Mesothelial cell of epicardium (in vitro differentiated cells): ENCODE measurements at regions not wholly inside any gene's neighbourhood (a gene's known extent, or its start where the extent isn't known, plus 50 kb on each side); places are given as distances from the start of the nearest gene placed in this dataset.

Experiments
- DNase-seq, 2 experiments: peaks; one replicate each; pipeline ENCODE4 v3.0.0; 2021; ENCODE audit warnings: low spot score in 2 of 2; ENCODE audit not compliant: unreplicated experiment in 2 of 2
- H3K27ac Mint-ChIP-seq: 2 replicates; pipeline ENCODE4 v1.8.0; 2021; ENCODE audit warnings: mixed read lengths
- H3K27me3 Mint-ChIP-seq: 2 replicates; pipeline ENCODE4 v1.8.0; 2021; ENCODE audit warnings: low read depth, mixed read lengths
- H3K36me3 Mint-ChIP-seq: 2 replicates; pipeline ENCODE4 v1.8.0; 2021; ENCODE audit warnings: mixed read lengths
- H3K4me1 Mint-ChIP-seq: 2 replicates; pipeline ENCODE4 v1.8.0; 2021; ENCODE audit warnings: mixed read lengths
- H3K4me3 Mint-ChIP-seq: 2 replicates; pipeline ENCODE4 v1.8.0; 2021; ENCODE audit warnings: mild to moderate bottlenecking, moderate library complexity, mixed read lengths
- H3K9me3 Mint-ChIP-seq: 2 replicates; pipeline ENCODE4 v1.8.0; 2021; ENCODE audit warnings: mixed read lengths
- TF ChIP-seq, protein P1 (sequence below): fragments of 200-600 bp; sonication (generic); IDR thresholded peaks from one replicate; pipeline ENCODE4 v1.5.0; 2021; ENCODE audit warnings: antibody characterized with exemption; ENCODE audit not compliant: unreplicated experiment

DNA sequence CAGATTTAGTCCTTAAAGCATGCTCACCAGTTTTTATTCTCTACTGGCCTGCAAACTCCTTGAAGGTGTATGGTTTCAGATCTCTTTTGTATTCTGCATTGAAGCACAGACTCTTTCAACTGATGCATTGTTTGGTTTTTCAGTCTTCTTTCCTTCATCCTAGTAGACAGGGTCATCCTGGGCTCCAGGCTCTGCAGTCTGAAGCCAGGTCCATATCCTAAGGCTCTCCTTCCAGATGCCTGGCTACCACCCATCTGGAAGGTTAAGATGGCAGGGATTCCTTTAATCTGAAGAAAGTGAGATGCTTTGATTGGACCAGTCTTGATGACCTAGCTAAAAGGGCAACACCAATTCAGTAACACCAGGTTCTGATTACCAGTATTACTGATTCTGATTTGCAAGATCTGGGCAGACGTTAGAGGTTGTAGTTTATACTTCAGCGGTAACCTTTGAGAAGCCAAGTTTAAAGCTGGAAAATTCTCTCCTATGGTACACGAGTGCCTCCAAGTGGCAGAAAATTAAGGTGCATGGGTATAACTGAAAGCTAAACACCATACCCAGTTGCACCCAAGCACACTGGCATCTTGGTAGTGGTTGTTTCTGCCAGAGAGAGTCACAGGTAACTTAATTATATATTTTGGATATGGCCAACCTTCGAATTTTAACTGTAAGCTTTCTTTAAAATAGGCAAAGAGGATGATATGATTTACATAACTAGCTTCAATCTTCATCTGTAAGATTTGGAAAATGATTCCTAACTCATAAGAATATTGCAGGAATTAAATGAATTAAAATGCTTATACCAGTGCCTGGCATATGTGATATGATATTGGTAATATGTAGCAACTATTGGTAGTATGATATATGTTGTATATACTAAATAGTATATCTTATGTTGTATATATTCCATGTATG lies 1651.9 kb upstream of the MIR17HG start:
- no peaks in the 10 kb centered on the region for H3K36me3 Mint-ChIP-seq
- no peaks in the 10 kb centered on the region for H3K9me3 Mint-ChIP-seq
- peaks cover 4% of the 10 kb centered on the region for H3K4me1 Mint-ChIP-seq
- DNase-seq, result peak in 1 of 2 experiments; percentile 73
- no peak overlapping the region for H3K27ac Mint-ChIP-seq
- TF ChIP-seq, protein P1, sequence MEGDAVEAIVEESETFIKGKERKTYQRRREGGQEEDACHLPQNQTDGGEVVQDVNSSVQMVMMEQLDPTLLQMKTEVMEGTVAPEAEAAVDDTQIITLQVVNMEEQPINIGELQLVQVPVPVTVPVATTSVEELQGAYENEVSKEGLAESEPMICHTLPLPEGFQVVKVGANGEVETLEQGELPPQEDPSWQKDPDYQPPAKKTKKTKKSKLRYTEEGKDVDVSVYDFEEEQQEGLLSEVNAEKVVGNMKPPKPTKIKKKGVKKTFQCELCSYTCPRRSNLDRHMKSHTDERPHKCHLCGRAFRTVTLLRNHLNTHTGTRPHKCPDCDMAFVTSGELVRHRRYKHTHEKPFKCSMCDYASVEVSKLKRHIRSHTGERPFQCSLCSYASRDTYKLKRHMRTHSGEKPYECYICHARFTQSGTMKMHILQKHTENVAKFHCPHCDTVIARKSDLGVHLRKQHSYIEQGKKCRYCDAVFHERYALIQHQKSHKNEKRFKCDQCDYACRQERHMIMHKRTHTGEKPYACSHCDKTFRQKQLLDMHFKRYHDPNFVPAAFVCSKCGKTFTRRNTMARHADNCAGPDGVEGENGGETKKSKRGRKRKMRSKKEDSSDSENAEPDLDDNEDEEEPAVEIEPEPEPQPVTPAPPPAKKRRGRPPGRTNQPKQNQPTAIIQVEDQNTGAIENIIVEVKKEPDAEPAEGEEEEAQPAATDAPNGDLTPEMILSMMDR, result peak; percentile 69
- no peaks in the 10 kb centered on the region for H3K27me3 Mint-ChIP-seq
- H3K4me3 Mint-ChIP-seq, result no peak overlapping the region

DNA sequence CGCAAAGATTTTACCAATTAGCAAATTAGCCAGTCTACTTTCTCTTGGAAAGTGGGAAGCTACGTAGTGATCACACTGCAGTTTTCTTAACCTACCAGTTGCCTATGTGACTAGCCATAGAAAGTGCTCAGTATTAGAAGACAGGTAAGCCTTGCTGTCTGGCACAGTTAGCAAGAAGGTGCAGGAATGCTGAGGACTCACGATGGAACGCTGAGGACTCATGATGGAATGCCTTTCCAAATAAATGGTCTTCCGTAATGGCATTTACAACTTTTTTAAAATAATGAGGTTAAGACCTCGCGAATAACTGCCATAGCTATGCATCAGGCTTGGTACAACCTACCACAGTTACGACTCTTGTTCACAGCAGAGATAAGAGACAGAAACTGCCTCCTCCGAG lies 1645.6 kb upstream of the MIR17HG start:
- Mint-ChIP-seq H3K9me3 (peaks cover 4% of the 10 kb centered on the region), H3K27me3 (no peaks in the 10 kb centered on the region), H3K27ac (peak overlapping the region; percentile 79), H3K36me3 (no peaks in the 10 kb centered on the region), H3K4me3 (no peak overlapping the region), H3K4me1 (peaks cover 14% of the 10 kb centered on the region)
- no peak for DNase-seq
- TF ChIP-seq, protein P1, result no peak

DNA sequence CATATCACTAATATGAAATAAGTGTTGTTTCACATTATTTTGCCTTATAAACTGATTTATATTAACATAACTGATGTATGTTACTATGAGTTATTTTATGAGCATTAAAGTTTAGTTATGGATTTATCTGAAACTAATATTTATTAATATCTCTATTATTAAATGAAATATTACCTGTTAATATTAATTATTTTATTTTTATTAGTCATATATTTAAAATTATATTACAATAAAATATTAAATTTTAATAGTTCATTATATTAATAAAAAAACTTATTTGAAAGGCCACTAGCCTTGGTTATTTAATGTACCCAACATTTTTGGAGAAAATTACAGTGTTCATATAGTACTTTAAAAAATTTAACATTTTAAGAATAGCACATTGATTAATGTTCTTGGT lies 1643.4 kb upstream of the MIR17HG start:
- no peak overlapping the region for H3K4me3 Mint-ChIP-seq
- no peak overlapping the region for H3K27ac Mint-ChIP-seq
- H3K36me3 Mint-ChIP-seq, result no peaks in the 10 kb centered on the region
- no peaks in the 10 kb centered on the region for H3K27me3 Mint-ChIP-seq
- TF ChIP-seq, protein P1, result no peak
- no peak for DNase-seq
- H3K9me3 Mint-ChIP-seq, result peaks cover 4% of the 10 kb centered on the region
- H3K4me1 Mint-ChIP-seq, result peaks cover 10% of the 10 kb centered on the region

DNA sequence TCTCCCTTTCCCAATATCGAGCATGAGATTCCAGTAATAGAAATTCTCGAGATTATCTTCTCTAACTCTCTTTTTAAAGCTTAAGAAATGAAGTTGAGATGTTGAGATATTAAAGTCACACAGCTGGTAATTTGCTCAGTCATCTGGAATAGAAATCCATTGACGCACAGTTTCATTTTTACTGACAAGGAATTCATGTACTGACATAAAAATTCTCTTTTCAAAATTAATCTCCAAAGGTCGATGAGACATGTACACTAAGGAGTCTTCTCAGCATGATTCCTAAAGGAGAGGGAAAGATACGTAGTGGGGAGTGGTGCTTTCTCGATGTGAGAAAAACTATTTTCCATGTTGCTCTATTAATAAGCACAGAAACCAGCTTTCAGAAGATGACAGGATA lies 1639.5 kb upstream of the MIR17HG start:
- H3K4me3 Mint-ChIP-seq, result no peak overlapping the region
- no peaks in the 10 kb centered on the region for H3K36me3 Mint-ChIP-seq
- no peaks in the 10 kb centered on the region for H3K4me1 Mint-ChIP-seq
- H3K27ac Mint-ChIP-seq, result no peak overlapping the region
- no peak for DNase-seq
- TF ChIP-seq, protein P1, result no peak
- H3K27me3 Mint-ChIP-seq, result no peaks in the 10 kb centered on the region
- H3K9me3 Mint-ChIP-seq, result peaks cover 4% of the 10 kb centered on the region

DNA sequence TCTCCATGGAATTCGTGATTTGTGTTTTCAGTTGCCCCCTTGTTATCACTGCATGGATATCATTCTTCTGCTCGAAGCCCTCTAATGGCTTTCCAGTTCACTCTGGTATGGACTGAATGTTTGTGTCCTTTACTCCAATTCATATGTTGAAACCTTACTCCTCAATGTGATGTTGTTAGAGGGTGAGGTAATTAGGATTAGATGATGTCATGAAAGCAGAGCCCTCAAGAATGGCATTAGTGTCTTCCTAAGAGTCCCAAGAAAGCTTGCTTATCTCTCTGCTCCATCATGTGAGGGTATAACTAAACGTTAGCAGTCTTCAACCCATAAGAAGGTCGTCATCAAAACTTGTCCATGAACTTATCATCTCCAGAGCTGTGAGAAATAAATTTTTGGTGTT lies 1626.3 kb upstream of the MIR17HG start:
- Mint-ChIP-seq H3K27ac (no peak overlapping the region), H3K27me3 (no peaks in the 10 kb centered on the region), H3K36me3 (no peaks in the 10 kb centered on the region), H3K4me3 (no peak overlapping the region), H3K4me1 (no peaks in the 10 kb centered on the region), H3K9me3 (peaks cover 26% of the 10 kb centered on the region)
- no peak for DNase-seq
- TF ChIP-seq, protein P1, result no peak
